A673 (cell line): ENCODE measurements at regions not wholly inside any gene's neighbourhood (a gene's known extent, or its start where the extent isn't known, plus 50 kb on each side); places are given as distances from the start of the nearest gene placed in this dataset.

Experiments
- EZH2 ChIP-seq: fragments of 200-600 bp; sonication (generic); IDR thresholded peaks from 2 replicates; pipeline ENCODE4 v1.6.1; 2017; ENCODE audit warnings: borderline replicate concordance, low read depth, mild to moderate bottlenecking, mixed read lengths, antibody characterized with exemption, low read length; ENCODE audit not compliant: poor library complexity, severe bottlenecking
- TF ChIP-seq, protein P1 (sequence below): fragments of 300-800, 200-600 bp; sonication (generic); conservative IDR thresholded peaks from 2 replicates; pipeline ENCODE4 v1.5.1; 2017; ENCODE audit warnings: low read depth, mild to moderate bottlenecking, antibody characterized with exemption, low read length, moderate library complexity, mixed read lengths

DNA sequence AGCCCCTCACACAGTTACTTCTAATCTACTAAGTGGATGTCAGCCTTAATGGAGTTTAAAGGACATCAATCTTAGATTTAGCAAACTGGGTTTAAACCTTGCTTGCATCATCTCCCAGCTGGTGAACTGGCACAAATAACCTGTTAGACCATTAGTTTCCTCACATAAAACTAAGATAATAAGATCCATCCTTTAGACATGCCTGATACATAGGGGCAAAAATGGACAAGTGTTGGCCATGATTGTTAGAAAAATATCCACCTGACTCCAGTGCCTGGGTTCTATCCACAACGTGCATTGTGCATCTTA, 439.1 kb downstream of the TNS3 start:
- TF ChIP-seq, protein P1, sequence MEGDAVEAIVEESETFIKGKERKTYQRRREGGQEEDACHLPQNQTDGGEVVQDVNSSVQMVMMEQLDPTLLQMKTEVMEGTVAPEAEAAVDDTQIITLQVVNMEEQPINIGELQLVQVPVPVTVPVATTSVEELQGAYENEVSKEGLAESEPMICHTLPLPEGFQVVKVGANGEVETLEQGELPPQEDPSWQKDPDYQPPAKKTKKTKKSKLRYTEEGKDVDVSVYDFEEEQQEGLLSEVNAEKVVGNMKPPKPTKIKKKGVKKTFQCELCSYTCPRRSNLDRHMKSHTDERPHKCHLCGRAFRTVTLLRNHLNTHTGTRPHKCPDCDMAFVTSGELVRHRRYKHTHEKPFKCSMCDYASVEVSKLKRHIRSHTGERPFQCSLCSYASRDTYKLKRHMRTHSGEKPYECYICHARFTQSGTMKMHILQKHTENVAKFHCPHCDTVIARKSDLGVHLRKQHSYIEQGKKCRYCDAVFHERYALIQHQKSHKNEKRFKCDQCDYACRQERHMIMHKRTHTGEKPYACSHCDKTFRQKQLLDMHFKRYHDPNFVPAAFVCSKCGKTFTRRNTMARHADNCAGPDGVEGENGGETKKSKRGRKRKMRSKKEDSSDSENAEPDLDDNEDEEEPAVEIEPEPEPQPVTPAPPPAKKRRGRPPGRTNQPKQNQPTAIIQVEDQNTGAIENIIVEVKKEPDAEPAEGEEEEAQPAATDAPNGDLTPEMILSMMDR, result no peak
- no peak for TF ChIP-seq EZH2
